ENCODE measurements at regions not wholly inside any gene's neighbourhood (a gene's known extent, or its start where the extent isn't known, plus 50 kb on each side); places are given as distances from the start of the nearest gene placed in this dataset.

- no peak for TF ChIP-seq EP300 (IDR thresholded peaks at IDR 0.05; ENCODE audit: low read depth)
- TF ChIP-seq POLR2AphosphoS5 (IDR thresholded peaks at IDR 0.05): no peak
Measured at GRCh38 chr18:26614374-26614773, 66.0 kb upstream of the KCTD1 start.
